ENCODE measurements at regions not wholly inside any gene's neighbourhood (a gene's known extent, or its start where the extent isn't known, plus 50 kb on each side); places are given as distances from the start of the nearest gene placed in this dataset.

- no peak for TF ChIP-seq ZNF302 (tag by site-specific recombination; IDR thresholded peaks at IDR 0.05; ENCODE audit: low read depth)
- no peak for TF ChIP-seq SCRT1 (tag by site-specific recombination; IDR thresholded peaks at IDR 0.05; ENCODE audit: borderline replicate concordance)
- no peak for TF ChIP-seq ZNF2 (tag by site-specific recombination; IDR thresholded peaks at IDR 0.05)
- no peak for TF ChIP-seq ZNF521 (tag by site-specific recombination; IDR thresholded peaks at IDR 0.05)
- no peak for TF ChIP-seq ZNF580 (tag by site-specific recombination; IDR thresholded peaks at IDR 0.05)
- no peak for TF ChIP-seq ZNF768 (tag by site-specific recombination; IDR thresholded peaks at IDR 0.05)
- TF ChIP-seq ZNF629 (tag by site-specific recombination; IDR thresholded peaks at IDR 0.05) = no peak
- no peak for TF ChIP-seq ZNF623 (tag by site-specific recombination; IDR thresholded peaks at IDR 0.05)
- TF ChIP-seq ZNF707 (tag by site-specific recombination; IDR thresholded peaks at IDR 0.05) = no peak
Observed at GRCh38 chr13:87754097-87754496, 82.9 kb downstream of the SLITRK5 start (continued).

- POLR2A ChIA-PET = no interaction called here
Observed at GRCh38 chr13:87769445-87769844, 98.3 kb downstream of the SLITRK5 start.

GRCh38 chr13:87777387-87777786 lies 106.2 kb downstream of the SLITRK5 start:
- TF ChIP-seq TCF7L2 (IDR thresholded peaks at IDR 0.05; ENCODE audit: borderline replicate concordance, low read depth, low read length) (peak; percentile 89), ZBTB11 (tag by site-specific recombination; conservative IDR thresholded peaks at IDR 0.05; ENCODE audit: low read depth) (no peak), ZNF350 (tag by site-specific recombination; IDR thresholded peaks at IDR 0.05) (no peak)
- no peaks in the 10 kb centered on the region for H3K4me1 ChIP-seq (ENCODE audit: control insufficient read depth, insufficient read depth, low read length)
- ChIA-PET POLR2A (no interaction called here), CTCF (no interaction called here)
- no peaks in the 10 kb centered on the region for H3K36me3 ChIP-seq (ENCODE audit: control insufficient read depth in 2 of 2, insufficient read depth in 1 of 2, low read length in 2 of 2)
- H3K27ac ChIP-seq (ENCODE audit: extremely low read depth, low read depth, low read length) = no peak overlapping the region
- H3K4me3 ChIP-seq (ENCODE audit: low read depth, low read length) = no peak overlapping the region
- no peaks in the 10 kb centered on the region for H3K9me3 ChIP-seq (ENCODE audit: control insufficient read depth, insufficient read depth, low read depth, low read length)

More at GRCh38 chr13:87769445-87769844, 98.3 kb downstream of the SLITRK5 start:
- Histone ChIP-seq H3K27ac (ENCODE audit: extremely low read depth, low read depth, low read length) (no peak overlapping the region), H3K9me3 (ENCODE audit: control insufficient read depth, insufficient read depth, low read depth, low read length) (no peaks in the 10 kb centered on the region), H3K36me3 (ENCODE audit: control insufficient read depth in 2 of 2, insufficient read depth in 1 of 2, low read length in 2 of 2) (no peaks in the 10 kb centered on the region), H3K4me3 (ENCODE audit: low read depth, low read length) (no peak overlapping the region), H3K4me1 (ENCODE audit: control insufficient read depth, insufficient read depth, low read length) (no peaks in the 10 kb centered on the region)
- CTCF ChIA-PET = no interaction called here
- no peak for TF ChIP-seq ZNF138 (tag by site-specific recombination; IDR thresholded peaks at IDR 0.05; ENCODE audit: borderline replicate concordance)
- no peak for TF ChIP-seq ZNF664 (tag by site-specific recombination; IDR thresholded peaks at IDR 0.05)
- TF ChIP-seq ZNF24 (tag by site-specific recombination; IDR thresholded peaks at IDR 0.05) = no peak
- no peak for TF ChIP-seq ZNF626 (tag by site-specific recombination; IDR thresholded peaks at IDR 0.05)

GRCh38 chr13:87778128-87778527 lies 107.0 kb downstream of the SLITRK5 start:
- Histone ChIP-seq H3K4me3 (ENCODE audit: low read depth, low read length) (no peak overlapping the region), H3K9me3 (ENCODE audit: control insufficient read depth, insufficient read depth, low read depth, low read length) (no peaks in the 10 kb centered on the region), H3K36me3 (ENCODE audit: control insufficient read depth in 2 of 2, insufficient read depth in 1 of 2, low read length in 2 of 2) (no peaks in the 10 kb centered on the region), H3K27ac (ENCODE audit: extremely low read depth, low read depth, low read length) (no peak overlapping the region), H3K4me1 (ENCODE audit: control insufficient read depth, insufficient read depth, low read length) (no peaks in the 10 kb centered on the region)
- CTCF ChIA-PET = no interaction called here
- POLR2A ChIA-PET = no interaction called here
- no peak for TF ChIP-seq SALL2 (tag by site-specific recombination; IDR thresholded peaks at IDR 0.05; ENCODE audit: borderline replicate concordance)
- no peak for TF ChIP-seq ZNF138 (tag by site-specific recombination; IDR thresholded peaks at IDR 0.05; ENCODE audit: borderline replicate concordance)
- no peak for TF ChIP-seq ZNF776 (tag by site-specific recombination; IDR thresholded peaks at IDR 0.05; ENCODE audit: borderline replicate concordance)
- TF ChIP-seq ZBTB1 (tag by site-specific recombination; IDR thresholded peaks at IDR 0.05) = no peak
- no peak for TF ChIP-seq GLI2 (tag by site-specific recombination; IDR thresholded peaks at IDR 0.05; ENCODE audit: borderline replicate concordance, low read depth)
- TF ChIP-seq ZNF18 (tag by site-specific recombination; IDR thresholded peaks at IDR 0.05) = no peak
- TF ChIP-seq HOXC10 (CRISPR knock-in tag; IDR thresholded peaks at IDR 0.05) = no peak
- no peak for TF ChIP-seq KLF10 (tag by site-specific recombination; IDR thresholded peaks at IDR 0.05)
- TF ChIP-seq ZXDB (tag by site-specific recombination; IDR thresholded peaks at IDR 0.05) = no peak
- TF ChIP-seq ZNF639 (tag by site-specific recombination; IDR thresholded peaks at IDR 0.05) = no peak
- no peak for TF ChIP-seq SCRT1 (tag by site-specific recombination; IDR thresholded peaks at IDR 0.05; ENCODE audit: borderline replicate concordance)
- no peak for TF ChIP-seq KLF8 (tag by site-specific recombination; IDR thresholded peaks at IDR 0.05)

All from HEK293 (cell line).